GM18508 (cell line): ENCODE measurements at regions not wholly inside any gene's neighbourhood (a gene's known extent, or its start where the extent isn't known, plus 50 kb on each side); places are given as distances from the start of the nearest gene placed in this dataset.

ENCODE experiments used
- ATAC-seq: cut with Tn5 transposase; IDR thresholded peaks from one replicate; pipeline ENCODE4 v1.9.1; 2021; ENCODE audit warnings: moderate number of reproducible peaks; ENCODE audit not compliant: insufficient read depth, unreplicated experiment

- ATAC-seq = no peak
Observed at GRCh38 chr14:34354556-34354955, 107.5 kb downstream of the SPTSSA start.

DNA sequence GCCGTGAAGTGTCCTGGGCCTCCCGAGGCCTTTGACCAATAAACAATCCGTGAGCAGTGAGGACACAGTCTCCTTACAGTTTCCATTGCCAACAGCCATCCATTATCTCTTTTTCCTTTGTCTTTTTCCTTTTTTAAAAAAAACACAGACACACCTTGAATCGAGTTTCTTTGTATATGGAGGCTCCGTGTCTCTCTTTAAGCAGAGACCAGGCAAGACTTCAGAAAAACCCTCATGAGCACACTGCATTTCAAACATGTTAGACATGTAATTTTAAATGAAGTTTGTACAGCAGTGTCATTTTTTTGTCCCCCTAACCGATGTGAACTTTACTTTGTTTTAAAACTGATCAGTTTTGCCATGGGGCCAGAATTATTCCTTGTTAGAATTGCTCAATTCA, 111.1 kb downstream of the SPTSSA start:
- no peak for ATAC-seq

- no peak for ATAC-seq
Observed at GRCh38 chr14:34348592-34348991, 113.4 kb downstream of the SPTSSA start.

- peak; percentile 77 for ATAC-seq
Observed at GRCh38 chr14:34347683-34348082, 114.4 kb downstream of the SPTSSA start.

- ATAC-seq = no peak
Observed at GRCh38 chr14:34345718-34346465, 116.1 kb downstream of the SPTSSA start.

DNA sequence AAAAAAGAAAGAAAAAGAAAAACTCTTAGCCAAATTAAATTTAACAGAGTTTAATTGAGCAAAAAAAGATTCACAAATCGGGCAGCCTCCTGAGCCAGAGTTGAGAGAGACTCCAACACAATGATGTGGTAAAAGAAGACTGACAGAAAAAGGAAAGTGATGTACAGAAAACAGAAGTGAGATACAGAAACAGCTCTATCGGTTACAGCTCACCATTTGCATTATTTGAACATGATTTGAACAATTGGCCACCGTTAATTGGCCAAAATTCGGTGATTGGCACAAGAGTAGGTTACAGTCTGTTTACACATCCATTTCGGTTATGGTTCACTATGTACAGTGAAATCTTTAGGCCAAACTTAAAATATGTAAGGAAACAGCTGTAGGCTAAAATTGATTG, 117.7 kb downstream of the SPTSSA start:
- no peak for ATAC-seq

DNA sequence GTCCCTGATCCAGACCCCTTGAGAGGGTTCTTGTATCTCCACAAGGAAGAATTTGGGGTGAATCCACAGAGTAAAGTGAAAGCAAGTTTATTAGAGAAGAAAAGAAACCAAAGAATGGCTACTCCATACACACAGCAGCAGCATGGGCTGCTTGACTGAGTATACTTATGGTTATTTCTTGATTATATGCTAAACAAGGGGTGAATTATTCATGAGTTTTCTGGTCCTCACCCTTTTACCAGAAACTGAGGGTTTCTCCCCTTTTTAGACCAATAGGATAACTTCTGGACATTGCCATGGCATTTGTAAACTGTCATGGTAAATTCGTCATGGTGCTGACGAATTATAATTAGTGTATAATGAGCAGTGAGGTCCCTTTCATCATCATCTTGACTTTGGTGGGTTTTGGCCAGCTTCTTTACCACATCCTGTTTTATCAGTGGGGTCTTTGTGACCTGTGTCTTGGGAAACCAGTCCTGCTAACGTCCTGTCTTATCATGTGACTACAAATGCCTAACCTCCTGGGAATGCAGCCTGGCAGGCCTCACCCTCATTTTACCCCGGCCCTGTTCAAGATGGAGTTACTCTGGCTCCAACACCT, 121.9 kb downstream of the SPTSSA start:
- no peak for ATAC-seq

DNA sequence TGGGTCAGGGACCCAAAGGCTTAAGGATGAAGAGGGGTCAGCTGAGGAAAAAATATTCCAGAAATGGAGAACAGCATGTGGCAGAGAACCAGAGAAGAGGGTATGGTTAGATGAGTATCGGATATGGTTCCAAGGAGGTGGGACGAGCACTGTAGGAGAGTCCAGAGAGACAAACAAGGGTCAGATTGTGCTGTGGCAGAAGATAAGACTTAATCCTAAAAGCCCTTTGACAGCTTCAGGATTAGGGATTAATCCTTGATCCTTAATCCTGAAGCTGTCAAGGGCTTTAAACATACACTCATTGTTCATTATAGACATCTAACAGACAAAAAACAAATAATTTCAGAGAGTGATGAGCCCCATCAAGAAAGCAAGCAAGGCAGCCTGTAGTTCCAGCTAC, 124.0 kb downstream of the SPTSSA start:
- ATAC-seq = no peak

DNA sequence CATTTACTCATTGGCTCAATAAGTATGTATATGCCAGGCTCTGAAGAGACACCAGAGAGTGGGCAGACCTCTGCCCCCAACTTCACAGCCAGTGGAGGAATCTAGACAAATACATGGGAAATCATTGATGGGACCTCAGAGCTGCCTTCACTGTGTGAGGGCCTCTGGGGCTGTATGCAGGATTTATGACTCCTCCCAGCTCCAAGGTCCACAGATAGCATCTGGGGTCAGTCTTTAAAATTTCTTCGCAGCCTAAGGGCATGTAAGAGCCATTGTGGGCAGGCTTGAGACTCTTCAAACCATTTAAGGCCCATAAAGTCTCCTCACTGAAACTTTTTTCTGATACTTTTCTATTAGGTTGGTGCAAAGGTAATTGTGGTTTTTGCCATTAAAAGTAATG, 125.5 kb downstream of the SPTSSA start:
- no peak for ATAC-seq

GRCh38 chr14:34335968-34336367, 126.1 kb downstream of the SPTSSA start:
- no peak for ATAC-seq

- no peak for ATAC-seq
Observed at GRCh38 chr14:34334329-34334728, 127.7 kb downstream of the SPTSSA start.

DNA sequence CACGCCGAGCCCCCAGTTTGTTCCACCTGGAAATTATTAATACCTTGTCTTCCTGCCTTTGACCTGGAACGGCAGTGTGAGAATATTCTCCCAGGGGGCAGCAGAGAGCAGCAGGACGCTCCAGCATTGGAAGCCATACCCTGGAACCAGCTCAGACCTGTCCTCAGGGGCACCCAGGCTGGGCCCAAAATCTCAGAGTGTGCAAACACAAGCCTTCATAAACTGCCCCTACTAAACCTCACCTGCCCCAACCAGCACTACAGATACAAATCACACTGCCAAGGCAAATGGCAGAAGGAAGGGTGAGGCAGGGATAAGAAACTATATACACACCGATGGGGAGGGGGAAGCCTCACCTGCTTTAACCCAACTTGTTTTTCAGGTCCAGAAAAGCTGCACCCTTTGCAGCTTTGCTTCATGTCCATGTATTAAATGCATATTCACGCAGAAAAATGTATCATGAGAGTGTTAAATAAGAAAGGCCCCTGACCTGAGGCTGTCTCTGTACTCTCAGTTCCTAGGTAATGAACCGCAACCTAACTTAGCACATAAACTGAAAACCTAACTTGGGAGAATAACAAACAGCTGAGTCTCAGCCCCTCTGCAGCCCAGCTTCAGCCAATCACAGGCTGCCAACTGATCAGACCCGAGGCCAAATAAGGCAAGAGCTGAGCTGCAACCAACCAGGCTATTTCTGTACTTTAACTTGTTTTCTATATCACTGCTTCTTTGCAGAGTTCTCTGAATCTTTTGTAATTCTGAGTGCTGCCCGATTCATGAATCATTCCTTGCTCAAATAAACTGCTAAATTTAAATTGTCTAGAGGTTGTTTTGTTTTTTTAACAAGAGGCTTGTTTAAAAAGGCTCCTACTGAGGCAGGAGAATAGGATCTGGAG, 130.1 kb downstream of the SPTSSA start:
- ATAC-seq = peak; percentile 54

DNA sequence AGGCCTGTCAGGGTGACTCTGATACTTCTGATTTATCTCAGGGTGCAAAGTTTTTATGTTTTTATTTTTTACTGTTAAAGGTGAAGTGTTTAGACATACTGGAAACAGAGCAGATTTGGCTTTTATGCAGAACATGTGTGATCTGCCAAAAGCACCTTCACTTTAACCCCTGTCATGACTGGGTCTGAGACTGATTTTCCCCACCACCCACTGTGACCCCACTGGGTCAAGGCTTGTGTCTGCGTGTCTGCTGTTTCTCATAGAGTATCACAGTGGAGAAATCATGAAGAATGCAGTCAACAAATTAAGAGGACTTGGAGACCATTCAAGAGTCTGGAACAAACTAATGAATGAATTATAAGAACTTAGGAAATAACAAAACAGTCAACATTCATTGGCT, 131.2 kb downstream of the SPTSSA start:
- ATAC-seq = no peak

DNA sequence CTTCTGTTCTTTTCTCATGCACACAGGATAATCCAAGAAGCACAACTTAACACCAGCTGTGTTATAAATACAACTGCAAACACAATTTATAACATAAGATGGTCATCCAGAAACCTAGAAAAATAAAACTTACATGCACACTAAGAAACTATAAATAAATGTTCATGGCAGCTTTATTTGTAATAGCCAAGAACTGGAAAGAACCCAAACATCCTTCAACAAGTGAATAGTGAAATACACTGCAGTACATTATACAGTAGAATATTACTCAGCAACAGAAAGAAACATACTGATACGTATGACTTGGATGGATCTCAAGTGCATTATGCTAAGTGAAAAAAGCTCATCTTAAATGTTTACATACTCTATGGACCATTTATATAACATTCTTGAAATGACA, 132.7 kb downstream of the SPTSSA start:
- ATAC-seq = no peak

- ATAC-seq = no peak
Observed at GRCh38 chr14:34328178-34328577, 133.9 kb downstream of the SPTSSA start.

DNA sequence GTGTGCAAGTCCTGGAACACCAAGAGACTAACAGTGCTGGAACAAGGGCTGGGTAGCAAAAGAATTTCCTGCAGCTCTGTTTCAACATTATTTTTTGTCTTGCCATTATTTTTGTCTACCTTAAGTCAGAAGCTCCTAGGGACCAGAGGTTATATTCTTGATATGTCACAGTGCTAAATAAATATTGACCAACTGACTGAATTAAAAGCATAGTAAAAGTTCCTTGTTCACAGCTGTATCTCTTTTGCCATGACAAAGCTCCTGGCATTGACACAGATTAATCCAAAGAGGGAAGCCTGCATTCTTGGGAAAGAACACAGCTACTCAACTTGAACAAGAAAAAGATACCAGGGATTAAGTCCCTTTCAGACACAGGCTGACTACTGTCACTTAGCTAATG, 136.5 kb downstream of the SPTSSA start:
- ATAC-seq = no peak

- no peak for ATAC-seq
Observed at GRCh38 chr14:34324363-34324795, 137.7 kb downstream of the SPTSSA start.

- ATAC-seq = no peak
Observed at GRCh38 chr14:34322940-34323418, 139.1 kb downstream of the SPTSSA start.

GRCh38 chr14:34319140-34319539, 142.9 kb downstream of the SPTSSA start:
- no peak for ATAC-seq

DNA sequence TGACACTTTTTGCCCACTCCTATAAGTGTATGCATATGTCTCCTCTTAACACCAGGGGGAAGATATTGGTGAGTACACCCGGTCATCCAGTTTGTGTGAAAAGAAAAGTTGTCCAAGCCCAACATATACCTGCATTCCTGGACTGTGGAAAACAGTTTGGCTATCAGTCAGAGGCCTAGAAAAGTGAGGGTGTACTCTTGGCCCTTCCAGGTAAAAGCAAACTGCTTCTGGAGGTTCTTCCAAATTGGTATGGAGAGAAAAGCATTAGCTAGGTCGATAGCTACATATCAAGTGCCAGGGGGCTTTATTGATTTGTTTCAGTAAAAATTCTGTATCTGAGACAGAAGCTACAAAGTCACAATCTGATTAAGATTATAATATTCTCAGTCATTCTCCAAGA, 144.0 kb downstream of the SPTSSA start:
- no peak for ATAC-seq

GRCh38 chr14:34310724-34311123, 151.3 kb downstream of the SPTSSA start:
- no peak for ATAC-seq
